ENCODE measurements at regions not wholly inside any gene's neighbourhood (a gene's known extent, or its start where the extent isn't known, plus 50 kb on each side); places are given as distances from the start of the nearest gene placed in this dataset.

- TF ChIP-seq CTCF (IDR thresholded peaks at IDR 0.05; ENCODE audit: low read depth, low read length) (no peak), MYC (IDR thresholded peaks at IDR 0.05; ENCODE audit: low read depth, low read length) (no peak)
Observed at GRCh38 chr9:79917421-79917820, 345.7 kb downstream of the TLE4 start.
